HG02943 (cell line): ENCODE measurements at regions not wholly inside any gene's neighbourhood (a gene's known extent, or its start where the extent isn't known, plus 50 kb on each side); places are given as distances from the start of the nearest gene placed in this dataset.

ENCODE experiments used
- ATAC-seq: cut with Tn5 transposase; IDR thresholded peaks from one replicate; pipeline ENCODE4 v1.9.1; 2021; ENCODE audit warnings: mild to moderate bottlenecking, low read depth, moderate library complexity; ENCODE audit not compliant: unreplicated experiment

DNA sequence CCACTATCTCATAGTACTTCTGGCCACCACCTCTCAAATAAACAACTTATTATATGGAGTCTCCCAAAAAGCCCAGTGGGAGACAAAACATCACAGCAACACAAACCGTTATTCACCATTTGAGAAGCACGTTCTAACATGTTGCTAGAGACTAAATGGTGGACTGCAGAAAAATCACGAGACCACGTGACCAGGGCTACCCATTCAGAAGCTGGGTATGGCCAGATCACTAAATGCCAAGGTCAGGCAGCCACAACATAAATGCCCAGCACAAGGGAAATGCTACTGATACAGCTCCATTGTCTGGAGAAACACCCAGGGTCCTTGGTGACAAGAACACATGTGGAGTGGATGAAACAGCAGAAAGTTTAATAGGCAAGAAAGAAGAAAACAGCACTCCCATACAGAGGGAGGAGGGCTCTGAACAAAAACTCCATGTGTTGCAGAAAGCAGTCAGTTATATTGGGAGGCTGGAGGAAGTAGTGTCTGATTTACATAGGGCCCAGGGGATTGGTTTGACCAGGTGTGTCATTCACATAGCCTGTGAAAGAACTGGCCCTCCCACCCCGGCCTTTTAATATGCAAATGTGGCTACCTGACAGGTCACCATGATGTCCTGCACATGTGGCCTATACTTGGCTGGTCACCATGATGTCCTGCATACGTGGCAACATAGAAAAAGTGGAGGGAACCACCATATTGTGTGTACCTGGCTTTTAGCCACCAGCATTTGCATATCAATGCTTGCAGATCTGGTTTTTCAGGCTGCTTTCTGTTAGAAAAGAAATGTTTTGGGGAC is 97.2 kb downstream of the TRIM36 start:
- no peak for ATAC-seq

- no peak for ATAC-seq
These were observed 99.0 kb downstream of the TRIM36 start for GRCh38 chr5:115070737-115071136.

DNA sequence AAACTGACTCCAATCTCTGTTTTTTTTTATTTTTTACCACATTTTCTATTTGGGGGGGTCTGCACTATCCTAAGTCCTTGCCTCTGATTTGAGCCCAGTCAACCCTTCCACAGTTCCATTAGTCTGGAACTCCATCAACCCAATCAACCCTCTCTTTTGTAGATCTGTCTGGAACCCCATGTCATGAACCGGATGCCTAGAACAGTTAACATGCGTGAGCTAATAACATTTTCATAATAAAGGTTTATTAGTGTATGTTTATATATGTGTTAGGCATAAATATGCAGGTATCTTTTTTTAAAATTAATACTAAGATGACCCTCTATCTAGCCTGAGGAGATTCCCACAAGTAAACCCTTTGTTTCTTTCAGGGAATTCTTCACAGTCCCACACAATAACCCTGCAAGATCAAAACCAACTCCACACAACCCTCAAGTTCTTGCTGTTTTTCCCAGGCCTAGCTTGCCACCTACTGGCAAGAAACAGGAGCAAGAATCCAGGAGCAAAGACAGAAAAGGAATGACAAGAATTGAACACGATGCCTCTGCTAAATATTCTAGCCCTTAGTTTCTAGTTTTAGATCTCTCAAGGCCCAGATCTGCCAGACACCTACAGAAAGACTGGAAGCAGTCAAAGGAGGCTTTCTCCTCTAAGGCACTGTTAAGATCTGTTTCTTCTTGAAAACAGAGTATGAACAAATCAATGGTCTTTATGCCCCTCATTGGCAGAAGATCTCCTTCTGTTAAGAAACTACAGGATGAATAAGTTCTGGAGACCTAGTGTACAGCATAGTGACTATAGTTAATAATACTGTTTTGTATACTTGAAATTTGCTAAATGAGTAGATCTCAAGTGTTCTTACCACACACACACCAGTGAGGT is 100.4 kb downstream of the TRIM36 start:
- no peak for ATAC-seq

GRCh38 chr5:115068239-115069086 is 101.2 kb downstream of the TRIM36 start:
- ATAC-seq, result no peak

DNA sequence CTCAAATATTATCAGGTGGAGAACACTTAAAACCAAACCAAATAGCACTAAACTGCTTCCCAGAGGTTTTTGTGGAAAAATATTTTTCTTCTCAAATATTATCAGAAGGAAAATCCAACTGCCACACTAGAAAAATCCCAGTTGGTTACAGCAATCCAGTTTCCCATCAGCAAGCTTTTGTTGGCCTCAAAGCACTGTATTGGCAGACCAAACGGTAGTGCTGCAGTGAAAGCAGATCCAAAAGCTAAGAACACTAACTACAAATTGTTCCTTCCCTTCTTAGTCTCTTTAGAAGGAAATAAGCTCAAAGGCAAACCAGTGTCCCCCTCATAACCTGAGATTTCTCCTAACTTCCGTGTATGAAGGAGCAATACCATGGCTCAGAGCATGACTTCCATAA is 105.3 kb downstream of the TRIM36 start:
- no peak for ATAC-seq

GRCh38 chr5:115054387-115054951 is 115.2 kb downstream of the TRIM36 start:
- ATAC-seq, result no peak

DNA sequence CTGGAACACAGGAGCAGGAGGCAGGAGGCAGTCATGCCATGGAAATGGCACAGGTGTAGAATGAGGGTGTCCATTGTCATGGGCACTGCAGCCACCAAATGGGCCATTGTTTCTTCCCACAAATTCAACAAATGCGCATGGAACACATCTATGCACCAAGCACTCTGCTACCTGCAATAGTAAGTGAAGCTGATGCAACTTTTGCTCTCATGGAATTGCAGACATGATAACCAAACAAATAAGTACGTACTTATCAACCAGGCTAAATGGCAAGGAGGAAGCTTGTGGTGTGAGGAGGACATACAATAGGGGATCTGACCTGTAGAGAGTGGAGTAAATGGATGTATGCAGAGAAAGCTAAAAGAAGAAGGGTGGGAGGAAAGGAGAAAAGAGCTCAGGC is 116.8 kb downstream of the TRIM36 start:
- no peak for ATAC-seq

DNA sequence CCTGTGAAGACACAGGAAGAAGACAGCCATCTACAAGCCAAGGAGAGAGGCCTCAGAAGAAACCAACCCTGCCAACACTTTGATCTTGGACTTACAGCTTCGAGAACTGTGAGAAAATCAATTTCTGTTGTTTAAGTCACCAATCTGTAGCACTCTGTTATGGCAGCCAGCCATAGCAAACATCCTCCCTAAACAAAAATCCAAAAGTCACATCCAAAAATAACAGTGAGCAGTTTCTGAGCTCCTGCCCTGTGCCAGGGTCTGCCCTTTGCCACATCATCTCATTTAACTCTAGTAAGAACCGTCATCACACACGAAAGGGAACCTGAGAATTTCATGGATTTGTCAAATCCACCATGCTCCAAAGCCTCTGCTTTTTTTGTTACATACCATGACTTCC is 118.8 kb downstream of the TRIM36 start:
- no peak for ATAC-seq

- ATAC-seq, result no peak
These were observed 135.8 kb downstream of the TRIM36 start for GRCh38 chr5:115033861-115034260.

DNA sequence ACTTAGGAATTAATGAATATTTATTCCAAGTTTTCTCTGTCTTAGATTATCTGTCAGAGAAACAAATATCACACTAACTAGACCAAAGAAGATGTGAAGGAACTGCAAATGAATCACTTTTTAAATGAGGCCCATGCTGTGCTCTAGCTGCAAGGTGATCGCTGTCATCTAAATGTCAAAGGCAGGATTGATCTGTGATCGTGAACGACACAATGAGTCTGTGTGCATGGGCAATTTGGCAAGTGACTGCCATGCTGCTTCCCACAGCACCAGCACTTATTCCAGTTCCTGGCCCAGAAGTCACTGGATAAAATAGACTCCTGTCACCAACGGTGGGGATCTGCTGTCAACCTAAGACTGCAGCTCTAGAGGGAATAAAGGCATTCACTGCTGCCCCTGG is 141.2 kb downstream of the TRIM36 start:
- no peak for ATAC-seq

DNA sequence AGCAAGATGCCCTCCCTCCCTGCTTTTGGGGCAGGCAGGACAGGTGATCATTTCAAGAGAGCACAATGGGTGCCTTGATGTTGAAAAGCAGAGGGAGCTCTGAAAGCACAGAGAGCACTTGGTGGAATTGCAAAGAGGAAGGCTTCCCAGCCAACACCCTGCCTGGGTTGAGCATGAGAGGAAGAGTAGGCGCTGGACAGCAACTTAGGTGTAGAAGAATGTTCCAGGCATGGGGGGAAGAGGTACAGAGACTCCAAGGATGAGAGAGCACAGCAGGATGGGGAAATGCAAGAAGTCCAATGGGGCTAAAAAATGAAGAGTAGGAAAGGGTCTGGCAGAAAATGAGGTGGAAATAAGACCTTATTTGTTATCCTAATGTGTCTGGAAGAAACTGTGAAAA is 144.8 kb downstream of the TRIM36 start:
- no peak for ATAC-seq

- ATAC-seq, result no peak
These were observed 147.4 kb downstream of the TRIM36 start for GRCh38 chr5:115022303-115022702.

GRCh38 chr5:115016646-115017045 is 153.1 kb downstream of the TRIM36 start:
- ATAC-seq, result no peak

- ATAC-seq, result no peak
These were observed 170.5 kb downstream of the TRIM36 start for GRCh38 chr5:114999176-114999575.

DNA sequence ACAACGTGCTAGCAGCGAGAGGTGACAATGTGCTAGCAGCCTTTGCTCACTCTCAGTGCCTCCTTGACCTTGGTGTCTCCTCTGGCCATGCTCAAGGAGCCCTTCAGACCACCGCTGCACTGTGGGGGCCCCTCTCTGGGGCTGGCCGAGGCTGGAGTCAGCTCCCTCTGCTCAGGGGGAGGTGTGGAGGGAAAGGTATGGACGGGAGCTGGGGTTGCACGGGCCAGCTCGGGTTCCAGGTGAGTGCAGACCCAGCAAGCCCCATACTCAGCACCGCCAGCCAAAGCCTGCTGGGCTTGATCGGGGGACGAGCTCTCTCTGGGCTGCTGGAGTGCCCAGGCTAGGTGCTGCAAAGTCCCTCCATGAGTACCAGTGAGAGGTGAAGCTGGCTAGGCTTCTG is 180.2 kb downstream of the TRIM36 start:
- ATAC-seq, result no peak

DNA sequence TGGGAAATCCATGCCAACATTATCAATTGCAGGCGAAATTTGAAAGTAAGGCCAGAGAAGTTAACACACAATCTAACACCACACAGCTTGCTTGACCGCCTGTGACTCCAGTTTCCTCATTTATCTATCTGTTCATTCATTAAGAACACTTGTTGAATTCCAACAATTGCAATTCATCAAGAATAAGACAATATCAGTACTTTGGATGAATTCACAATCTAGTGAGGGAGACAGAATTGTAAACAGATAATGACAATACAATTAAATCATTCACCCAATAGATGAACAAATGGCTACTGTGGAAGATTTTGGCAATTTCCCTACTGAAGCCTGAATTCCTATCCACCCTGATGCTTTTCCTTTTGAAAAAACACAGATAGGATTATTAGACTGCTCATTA is 181.6 kb downstream of the TRIM36 start:
- ATAC-seq, result no peak

- ATAC-seq, result no peak
These were observed 184.9 kb downstream of the TRIM36 start for GRCh38 chr5:114984796-114985195.

- ATAC-seq, result no peak
These were observed 188.6 kb downstream of the TRIM36 start for GRCh38 chr5:114981111-114981510.

- ATAC-seq, result no peak
These were observed 191.6 kb downstream of the TRIM36 start for GRCh38 chr5:114977979-114978573.

GRCh38 chr5:114969482-114969881 is 200.2 kb downstream of the TRIM36 start:
- ATAC-seq, result no peak
